ENCODE measurements at regions not wholly inside any gene's neighbourhood (a gene's known extent, or its start where the extent isn't known, plus 50 kb on each side); places are given as distances from the start of the nearest gene placed in this dataset.

- H3K4me1 Mint-ChIP-seq: no peaks in the 10 kb centered on the region
- no peaks in the 10 kb centered on the region for H3K4me1 ChIP-seq (ENCODE audit: control insufficient read depth in 2 of 2, insufficient read depth in 2 of 2, low read length in 2 of 2)
- no peak overlapping the region for H3K4me2 ChIP-seq (replicated peaks; ENCODE audit: low read depth, low read length, poor library complexity, severe bottlenecking)
- POLR2A ChIA-PET: no interaction called here
- no peaks in the 10 kb centered on the region for H3K79me2 ChIP-seq (ENCODE audit: control insufficient read depth, insufficient read depth, low read length)
- H3K27me3 ChIP-seq (replicated peaks in 1 of 4; ENCODE audit: control extremely low read depth in 1 of 4, control insufficient read depth in 3 of 4, insufficient read depth in 4 of 4, low read length in 3 of 4): no peaks in the 10 kb centered on the region
- H3K4me3 Mint-ChIP-seq: no peak overlapping the region
- H3K9ac ChIP-seq (ENCODE audit: low read length): no peak overlapping the region
- H4K20me1 ChIP-seq (ENCODE audit: control insufficient read depth, insufficient read depth, low read length, poor library complexity, severe bottlenecking): no peaks in the 10 kb centered on the region
- no peak for TF ChIP-seq EZH2 (IDR thresholded peaks at IDR 0.05; ENCODE audit: borderline replicate concordance, insufficient read depth, low read depth, low read length, poor library complexity, severe bottlenecking)
- TF ChIP-seq, protein P1, sequence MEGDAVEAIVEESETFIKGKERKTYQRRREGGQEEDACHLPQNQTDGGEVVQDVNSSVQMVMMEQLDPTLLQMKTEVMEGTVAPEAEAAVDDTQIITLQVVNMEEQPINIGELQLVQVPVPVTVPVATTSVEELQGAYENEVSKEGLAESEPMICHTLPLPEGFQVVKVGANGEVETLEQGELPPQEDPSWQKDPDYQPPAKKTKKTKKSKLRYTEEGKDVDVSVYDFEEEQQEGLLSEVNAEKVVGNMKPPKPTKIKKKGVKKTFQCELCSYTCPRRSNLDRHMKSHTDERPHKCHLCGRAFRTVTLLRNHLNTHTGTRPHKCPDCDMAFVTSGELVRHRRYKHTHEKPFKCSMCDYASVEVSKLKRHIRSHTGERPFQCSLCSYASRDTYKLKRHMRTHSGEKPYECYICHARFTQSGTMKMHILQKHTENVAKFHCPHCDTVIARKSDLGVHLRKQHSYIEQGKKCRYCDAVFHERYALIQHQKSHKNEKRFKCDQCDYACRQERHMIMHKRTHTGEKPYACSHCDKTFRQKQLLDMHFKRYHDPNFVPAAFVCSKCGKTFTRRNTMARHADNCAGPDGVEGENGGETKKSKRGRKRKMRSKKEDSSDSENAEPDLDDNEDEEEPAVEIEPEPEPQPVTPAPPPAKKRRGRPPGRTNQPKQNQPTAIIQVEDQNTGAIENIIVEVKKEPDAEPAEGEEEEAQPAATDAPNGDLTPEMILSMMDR (IDR thresholded peaks at IDR 0.05): no peak
- WGBS (ENCODE audit: insufficient coverage): 64% methylated on average over 5 of the region's 7 CpGs
- H3K27ac ChIP-seq (ENCODE audit: low read length in 2 of 2): no peak overlapping the region
- no peaks in the 10 kb centered on the region for H3K27me3 Mint-ChIP-seq
- H3K4me3 ChIP-seq (ENCODE audit: control extremely low read depth in 1 of 5, extremely low read depth in 1 of 5, insufficient read depth in 1 of 5, low read depth in 2 of 5, low read length in 4 of 5): no peak overlapping the region
- intact Hi-C loops (cut with micrococcal nuclease): no loop called here
- no peak overlapping the region for H2AFZ ChIP-seq (ENCODE audit: insufficient read depth, low read depth, low read length, poor library complexity, severe bottlenecking)
- no peak for ATAC-seq (ENCODE audit: low read depth)
- no peaks in the 10 kb centered on the region for H3K9me3 Mint-ChIP-seq (ENCODE audit: insufficient read depth)
- H3K36me3 ChIP-seq (replicated peaks in 1 of 2; ENCODE audit: control extremely low read depth in 1 of 2, control insufficient read depth in 1 of 2, extremely low read depth in 1 of 2, insufficient read depth in 2 of 2, low read length in 1 of 2): no peaks in the 10 kb centered on the region
- no peak overlapping the region for H3K27ac Mint-ChIP-seq
- no peaks in the 10 kb centered on the region for H3K9me3 ChIP-seq (ENCODE audit: control extremely low read depth in 1 of 3, control insufficient read depth in 2 of 3, insufficient read depth in 1 of 3, low read length in 2 of 3)
- CTCF ChIA-PET: no interaction called here
- no peak for DNase-seq
These were observed 1007.2 kb downstream of the REEP3 start for GRCh38 chr10:64528294-64529002.

DNA sequence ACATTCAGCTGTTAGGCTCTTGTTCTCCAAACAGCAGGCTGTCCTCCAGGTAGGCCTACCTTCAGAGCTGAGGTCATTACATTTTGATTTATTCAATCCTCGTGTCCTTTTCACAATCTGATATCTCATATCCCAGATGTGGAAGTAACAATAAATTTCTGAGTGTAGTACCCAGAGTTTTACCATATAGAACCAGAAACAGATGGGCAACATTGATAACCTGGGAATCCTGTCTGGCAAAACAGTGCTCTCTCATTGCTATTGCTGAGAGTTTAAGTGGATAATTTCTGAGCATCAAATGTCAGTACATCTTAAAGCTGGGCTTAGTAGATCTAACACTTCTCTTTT lies 1007.8 kb downstream of the REEP3 start:
- Mint-ChIP-seq H3K27me3 (no peaks in the 10 kb centered on the region), H3K4me1 (no peaks in the 10 kb centered on the region), H3K27ac (no peak overlapping the region), H3K4me3 (no peak overlapping the region), H3K9me3 (ENCODE audit: insufficient read depth) (no peaks in the 10 kb centered on the region)
- POLR2A ChIA-PET: no interaction called here
- H3K79me2 ChIP-seq (ENCODE audit: control insufficient read depth, insufficient read depth, low read length): no peaks in the 10 kb centered on the region
- DNase-seq (no peak), ATAC-seq (ENCODE audit: low read depth) (no peak)
- intact Hi-C loops (cut with micrococcal nuclease): no loop called here
- no peaks in the 10 kb centered on the region for H3K36me3 ChIP-seq (replicated peaks in 1 of 2; ENCODE audit: control extremely low read depth in 1 of 2, control insufficient read depth in 1 of 2, extremely low read depth in 1 of 2, insufficient read depth in 2 of 2, low read length in 1 of 2)
- H3K27ac ChIP-seq (ENCODE audit: low read length in 2 of 2): no peak overlapping the region
- H3K4me2 ChIP-seq (replicated peaks; ENCODE audit: low read depth, low read length, poor library complexity, severe bottlenecking): no peak overlapping the region
- H3K27me3 ChIP-seq (replicated peaks in 1 of 4; ENCODE audit: control extremely low read depth in 1 of 4, control insufficient read depth in 3 of 4, insufficient read depth in 4 of 4, low read length in 3 of 4): no peaks in the 10 kb centered on the region
- H3K4me1 ChIP-seq (ENCODE audit: control insufficient read depth in 2 of 2, insufficient read depth in 2 of 2, low read length in 2 of 2): no peaks in the 10 kb centered on the region
- WGBS (ENCODE audit: insufficient coverage): no CpG with 5 or more reads among the region's 1 CpG
- no peak overlapping the region for H2AFZ ChIP-seq (ENCODE audit: insufficient read depth, low read depth, low read length, poor library complexity, severe bottlenecking)
- H3K9ac ChIP-seq (ENCODE audit: low read length): no peak overlapping the region
- no peak overlapping the region for H3K4me3 ChIP-seq (ENCODE audit: control extremely low read depth in 1 of 5, extremely low read depth in 1 of 5, insufficient read depth in 1 of 5, low read depth in 2 of 5, low read length in 4 of 5)
- CTCF ChIA-PET: no interaction called here
- H3K9me3 ChIP-seq (ENCODE audit: control extremely low read depth in 1 of 3, control insufficient read depth in 2 of 3, insufficient read depth in 1 of 3, low read length in 2 of 3): no peaks in the 10 kb centered on the region
- no peaks in the 10 kb centered on the region for H4K20me1 ChIP-seq (ENCODE audit: control insufficient read depth, insufficient read depth, low read length, poor library complexity, severe bottlenecking)
- no peak for TF ChIP-seq EZH2 (IDR thresholded peaks at IDR 0.05; ENCODE audit: borderline replicate concordance, insufficient read depth, low read depth, low read length, poor library complexity, severe bottlenecking)
- TF ChIP-seq, protein P1 (IDR thresholded peaks at IDR 0.05): no peak

Data from B cell (primary cell).